HG03469 (cell line): ENCODE measurements at regions not wholly inside any gene's neighbourhood (a gene's known extent, or its start where the extent isn't known, plus 50 kb on each side); places are given as distances from the start of the nearest gene placed in this dataset.
A peak's percentile ranks its signal among the peaks of the same experiment; 100 is the strongest.
"Not testable (repeated sequence)": the region's sequence is repeated elsewhere in the genome, so short reads cannot be mapped to it uniquely, and the experiment has no call there.

Experiments used
- ATAC-seq: cut with Tn5 transposase; IDR thresholded peaks from one replicate; pipeline ENCODE4 v1.9.1; 2021; ENCODE audit warnings: mild to moderate bottlenecking, moderate library complexity, moderate number of reproducible peaks; ENCODE audit not compliant: unreplicated experiment

DNA sequence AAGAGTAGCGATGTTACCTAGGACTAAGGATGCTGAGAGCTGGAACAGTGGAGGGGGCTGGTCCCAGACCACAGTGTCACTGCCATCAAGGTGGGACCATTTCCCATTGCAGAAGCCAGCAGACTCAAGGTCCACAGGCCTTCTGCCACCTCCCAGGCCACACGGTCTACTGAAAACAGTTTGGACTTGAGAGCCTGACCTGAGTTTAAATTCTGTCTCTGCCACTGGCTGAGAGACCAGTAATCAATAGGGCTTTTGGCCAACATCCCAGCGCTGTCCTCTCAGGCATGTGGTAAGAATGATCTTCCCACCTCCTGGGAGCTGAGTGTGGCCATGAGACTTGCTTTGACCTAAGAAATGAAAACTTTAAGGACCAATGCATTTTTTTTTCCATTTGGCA lies 331.4 kb upstream of the CDH5 start:
- ATAC-seq: no peak

DNA sequence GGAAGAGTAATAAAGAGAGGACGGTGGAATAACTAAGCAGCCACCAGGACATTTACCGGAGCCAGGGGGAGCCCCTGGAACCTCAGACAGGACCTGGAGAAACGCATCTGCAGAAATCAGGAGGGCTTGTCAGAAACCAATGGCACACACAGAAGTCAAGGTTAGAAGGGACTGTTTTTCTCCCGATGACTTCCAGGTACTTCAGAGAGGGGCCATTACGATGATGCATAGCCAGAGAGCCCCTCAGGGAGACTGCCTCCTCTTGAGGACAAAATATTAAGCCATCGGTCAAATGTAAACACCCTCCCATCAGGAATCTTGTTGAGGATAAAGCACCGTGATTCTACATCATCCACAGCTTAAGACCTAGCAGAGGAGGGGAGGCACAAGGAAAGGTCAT lies 333.6 kb upstream of the CDH5 start:
- ATAC-seq: no peak

DNA sequence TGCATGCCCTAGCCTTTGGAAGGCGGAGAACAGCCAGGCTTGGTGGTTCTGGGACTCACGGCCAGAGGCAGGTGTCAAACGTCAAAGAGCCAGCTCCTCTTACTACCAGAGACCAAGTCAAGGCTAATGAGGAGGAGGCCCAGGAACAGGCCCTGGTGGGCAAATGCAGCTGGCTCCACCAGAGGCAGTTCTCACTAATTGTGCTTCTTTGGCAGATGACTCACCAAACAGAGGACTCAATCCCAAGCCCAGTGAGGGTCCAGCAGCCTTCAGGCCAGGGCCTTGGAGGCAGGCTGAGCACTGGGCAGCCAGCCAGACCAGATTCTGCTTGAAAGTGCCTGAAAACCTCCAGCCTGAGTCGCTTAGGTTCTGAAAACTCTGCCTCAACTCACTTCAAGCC lies 336.5 kb upstream of the CDH5 start:
- ATAC-seq: no peak

DNA sequence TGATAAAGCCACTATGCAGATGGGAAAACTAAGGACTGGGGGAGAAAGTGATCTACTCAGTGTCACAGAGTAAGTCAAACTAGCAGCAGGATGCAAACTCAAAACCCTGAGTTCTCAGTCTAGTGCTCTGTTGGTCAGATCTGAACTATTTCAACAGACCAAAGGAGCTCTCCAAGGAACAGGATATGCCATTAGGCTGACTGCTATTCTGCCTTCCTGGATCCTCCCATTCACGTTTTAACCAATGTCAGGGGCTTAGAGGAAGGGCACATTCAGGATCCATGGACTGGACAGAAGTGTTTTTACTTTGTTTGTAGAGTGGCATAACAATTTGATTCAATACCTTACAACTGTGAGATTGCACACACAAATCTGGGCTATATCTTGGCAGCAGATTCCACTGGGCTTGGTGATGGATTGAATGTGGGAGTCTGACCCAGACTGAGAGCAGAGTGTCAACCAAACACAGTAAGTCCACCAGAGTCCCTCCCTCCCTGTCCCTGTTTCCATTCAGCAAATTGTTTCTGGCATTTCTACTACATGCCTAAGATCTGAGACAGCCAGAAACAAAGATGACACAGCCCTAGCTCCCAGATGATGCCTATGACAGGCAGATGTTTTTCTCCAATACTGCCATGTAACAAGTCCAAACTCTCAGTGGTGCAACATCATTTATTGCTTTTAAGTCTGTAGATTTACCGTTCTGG lies 337.8 kb upstream of the CDH5 start:
- ATAC-seq: no peak

DNA sequence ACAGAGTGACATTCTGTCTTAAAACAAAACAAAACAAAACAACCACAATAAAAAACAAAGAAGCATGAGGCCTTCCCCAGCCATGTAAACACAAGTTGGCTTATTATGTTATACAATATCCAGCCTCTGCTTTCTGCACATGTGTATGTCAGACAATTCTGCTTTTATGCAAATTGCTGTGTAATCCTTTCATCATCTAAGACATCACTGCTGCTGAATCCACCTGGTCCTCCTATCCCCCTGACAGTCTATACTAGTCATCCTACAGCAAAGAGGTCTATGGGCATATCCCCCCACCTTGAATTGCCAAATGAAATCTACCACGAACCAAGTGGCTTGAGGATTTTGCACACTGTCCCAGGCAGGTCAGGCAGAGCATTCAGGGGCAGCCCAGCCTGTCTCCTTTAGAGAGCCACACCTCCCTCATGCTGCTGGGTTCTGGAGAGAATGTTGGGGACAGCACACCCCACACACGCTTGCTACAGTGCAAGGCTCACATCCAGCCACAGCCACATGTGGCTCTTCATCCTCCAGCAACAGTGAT lies 339.6 kb upstream of the CDH5 start:
- no peak for ATAC-seq

DNA sequence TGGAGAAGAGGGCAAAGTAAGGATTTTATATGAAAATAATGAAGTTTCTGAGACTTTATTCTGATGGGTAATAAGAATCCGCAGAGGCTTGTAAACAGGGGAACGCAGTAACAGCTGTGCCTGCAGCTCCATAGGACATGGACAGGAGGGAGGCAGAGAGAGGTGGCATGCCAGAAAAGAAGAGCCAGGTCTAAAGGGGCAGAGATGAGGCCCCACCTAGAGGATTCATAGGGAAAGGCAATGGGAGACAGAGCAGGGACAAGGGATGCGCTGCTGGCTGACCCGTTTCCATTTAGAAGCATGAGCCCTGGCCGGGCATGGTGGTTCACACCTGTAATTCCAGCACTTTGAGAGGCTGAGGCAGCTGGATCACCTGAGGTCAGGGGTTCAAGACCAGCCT lies 340.3 kb upstream of the CDH5 start:
- no peak for ATAC-seq

DNA sequence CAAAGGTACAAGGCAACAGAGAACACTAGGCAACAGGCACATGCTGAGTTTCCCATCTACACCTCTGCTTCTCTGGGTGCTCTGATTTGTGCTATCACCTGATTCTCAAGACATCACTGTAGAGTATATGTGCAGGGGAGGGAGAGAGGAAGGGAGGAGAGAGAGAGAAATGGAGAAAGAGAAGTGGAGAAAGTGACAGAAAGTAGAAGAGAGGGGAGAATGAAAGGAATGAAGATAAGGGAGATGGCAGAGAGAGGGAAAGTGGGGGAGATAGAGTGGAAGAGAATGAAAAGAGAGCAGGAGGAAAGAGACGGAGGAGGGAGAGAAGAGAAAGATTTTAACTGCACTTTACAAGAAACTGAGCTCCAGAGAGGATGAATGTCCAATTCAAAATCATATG lies 340.7 kb upstream of the CDH5 start:
- ATAC-seq: no peak

DNA sequence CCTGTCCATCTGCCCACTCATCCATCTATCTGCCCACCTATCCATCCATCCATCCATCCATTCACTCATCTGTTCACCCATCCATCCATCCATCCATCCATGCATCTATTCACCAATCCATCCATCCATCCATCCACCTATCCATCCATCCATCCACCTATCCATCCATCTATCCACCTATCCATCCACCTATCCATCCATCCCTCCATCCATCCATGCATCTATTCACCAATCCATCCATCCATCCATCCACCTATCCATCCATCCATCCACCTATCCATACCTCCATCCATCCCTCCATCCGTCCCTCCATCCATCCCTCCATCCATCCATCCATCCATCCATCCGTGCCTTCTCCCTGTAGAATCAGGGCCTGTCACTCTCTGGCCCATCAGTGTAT lies 341.9 kb upstream of the CDH5 start:
- not testable (repeated sequence) for ATAC-seq

DNA sequence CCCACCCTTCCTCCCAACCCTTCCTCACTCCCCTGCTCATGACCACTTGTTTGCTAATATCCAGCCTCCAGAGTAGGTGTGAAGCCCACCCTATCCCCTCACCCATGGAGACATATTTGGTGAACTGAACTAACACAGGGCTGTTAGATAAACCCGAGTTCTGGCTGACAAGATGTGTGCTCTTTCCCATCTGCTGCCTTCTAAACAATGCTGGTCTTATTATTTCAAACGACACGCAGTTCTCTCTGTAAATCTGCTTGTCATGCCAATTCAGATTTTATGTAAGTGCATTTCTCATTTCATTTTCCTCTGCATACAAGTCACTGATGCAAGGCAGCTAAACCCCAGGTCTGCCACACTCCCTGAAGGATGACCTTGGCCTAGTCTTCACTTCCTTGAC lies 343.0 kb upstream of the CDH5 start:
- ATAC-seq: no peak

DNA sequence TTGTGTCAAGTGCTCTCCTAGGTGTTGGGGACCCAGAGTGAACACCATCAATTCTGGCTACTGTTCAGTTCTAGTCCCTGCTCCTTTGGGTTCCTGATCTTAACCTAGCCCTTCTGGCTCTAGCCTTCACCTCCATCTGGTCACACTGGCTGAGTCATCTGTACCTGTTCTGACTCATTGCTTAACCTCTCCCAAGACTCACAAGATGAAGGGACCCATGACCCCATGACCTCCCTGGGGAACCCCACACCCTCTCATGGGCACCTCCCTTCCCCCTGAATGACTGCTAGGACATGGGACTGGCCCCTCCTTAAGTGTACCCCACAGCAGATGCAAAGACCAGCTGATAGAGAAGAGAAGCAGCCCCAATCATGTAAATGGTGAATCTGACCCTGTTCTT lies 345.8 kb upstream of the CDH5 start:
- peak; percentile 76 for ATAC-seq

DNA sequence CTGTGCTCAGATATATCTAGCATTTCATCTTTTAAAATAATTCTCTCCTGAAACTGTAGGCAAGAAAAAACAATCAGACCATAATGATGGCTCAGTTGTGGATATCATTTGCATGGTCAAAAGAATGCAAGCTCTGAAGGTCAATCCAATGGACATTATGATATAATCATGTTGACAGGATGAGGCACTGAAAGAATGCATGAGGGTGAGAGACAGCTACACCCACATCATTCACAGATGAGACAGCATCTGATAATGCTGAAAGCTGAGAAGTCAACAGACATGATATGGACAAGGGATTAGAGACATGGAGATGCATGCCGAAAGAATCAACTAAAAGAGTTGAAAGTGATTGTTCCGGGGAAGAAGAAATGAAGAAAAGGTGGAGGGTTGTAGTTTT lies 346.4 kb upstream of the CDH5 start:
- no peak for ATAC-seq

DNA sequence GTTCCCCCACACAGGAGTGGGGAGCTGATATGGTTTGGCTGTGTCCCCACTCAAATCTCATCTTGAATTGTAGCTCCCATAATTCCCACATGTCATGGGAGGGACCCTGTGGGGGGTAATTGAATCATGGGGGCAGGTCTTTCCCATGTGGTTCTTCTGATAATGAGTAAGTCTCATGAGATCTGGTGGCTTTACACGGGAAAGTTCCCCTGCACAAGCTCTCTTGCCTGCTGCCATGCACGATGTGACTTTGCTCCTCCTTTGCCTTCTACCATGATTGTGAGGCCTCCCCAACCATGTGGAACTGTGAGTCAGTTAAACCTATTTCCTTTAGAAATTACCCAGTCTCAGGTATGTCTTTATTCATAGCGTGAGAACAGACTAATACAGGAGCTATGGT lies 347.0 kb upstream of the CDH5 start:
- ATAC-seq: not testable (repeated sequence)

DNA sequence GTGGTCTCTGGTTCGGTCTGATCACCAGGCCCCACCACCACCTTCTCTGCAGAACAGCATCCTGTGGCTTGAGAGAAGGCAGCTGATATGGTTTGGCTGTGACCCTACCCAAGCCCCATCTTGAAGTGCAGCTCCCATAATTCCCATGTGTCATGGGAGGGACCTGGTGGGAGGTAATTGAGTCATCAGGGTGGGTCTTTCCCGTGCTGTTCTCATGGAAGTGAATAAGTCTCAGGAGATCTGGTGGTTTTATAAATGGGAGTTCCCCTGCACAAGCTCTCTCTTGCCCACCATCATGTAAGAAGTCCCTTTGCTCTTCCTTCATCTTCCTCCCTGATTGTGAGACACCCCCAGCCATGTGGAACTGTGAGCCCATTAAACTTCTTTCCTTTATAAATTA lies 352.3 kb upstream of the CDH5 start:
- no peak for ATAC-seq

DNA sequence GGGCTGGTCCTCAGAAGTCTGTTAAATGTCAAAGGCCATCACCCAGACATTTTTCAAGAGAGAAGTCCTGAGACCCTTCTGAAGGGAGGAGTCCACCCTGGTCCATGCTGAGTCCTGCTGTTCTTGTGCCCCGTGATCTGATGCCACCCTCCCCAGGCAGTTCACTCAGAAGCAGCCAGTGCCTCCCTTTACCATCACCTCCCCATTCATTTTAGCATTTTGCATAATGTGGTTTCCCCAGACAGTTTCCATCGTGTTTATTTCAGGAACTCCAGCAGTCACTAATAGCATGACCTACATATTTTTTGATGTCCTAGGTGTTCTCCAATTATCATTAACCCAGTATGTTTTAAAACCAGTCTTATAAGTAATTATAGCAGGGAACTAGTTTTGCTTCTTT lies 353.0 kb upstream of the CDH5 start:
- no peak for ATAC-seq

DNA sequence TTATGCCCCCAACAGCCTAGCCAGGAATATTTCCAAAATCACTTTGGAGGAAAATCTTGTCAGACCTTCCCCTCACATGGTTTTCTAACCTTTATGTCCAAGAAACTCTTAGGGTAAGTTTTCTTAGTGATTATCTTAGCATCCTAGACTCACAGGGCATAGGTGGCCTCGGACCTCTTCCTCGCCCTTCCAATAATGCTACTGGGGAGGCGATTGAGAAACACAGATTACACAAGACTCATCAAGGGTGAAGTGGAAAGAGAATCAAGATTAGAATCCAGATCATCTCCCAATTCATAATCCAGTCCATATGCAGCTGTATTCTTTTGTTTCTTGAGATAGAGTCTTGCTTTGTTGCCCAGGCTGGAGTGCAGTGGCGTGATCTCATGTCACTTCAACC lies 358.4 kb upstream of the CDH5 start:
- no peak for ATAC-seq

DNA sequence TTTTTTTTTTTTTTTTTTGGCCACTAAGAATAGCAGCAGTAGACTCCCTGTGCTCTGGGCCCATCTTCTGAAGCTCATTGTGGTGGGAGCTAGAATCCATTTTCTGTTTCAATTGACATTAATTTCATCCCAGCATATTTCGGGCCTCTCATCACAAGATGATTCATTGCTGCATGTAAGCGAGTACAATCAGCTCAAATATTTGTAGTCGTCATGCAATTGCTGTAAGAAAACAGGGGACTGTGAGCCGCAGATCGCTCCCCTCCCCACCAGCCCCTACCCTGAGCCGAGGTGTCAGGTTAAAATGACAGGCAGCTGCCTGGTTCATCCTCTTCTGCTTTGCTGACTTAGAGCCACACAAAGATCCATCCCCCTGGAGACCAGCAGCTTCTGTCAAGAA lies 358.8 kb upstream of the CDH5 start:
- no peak for ATAC-seq

DNA sequence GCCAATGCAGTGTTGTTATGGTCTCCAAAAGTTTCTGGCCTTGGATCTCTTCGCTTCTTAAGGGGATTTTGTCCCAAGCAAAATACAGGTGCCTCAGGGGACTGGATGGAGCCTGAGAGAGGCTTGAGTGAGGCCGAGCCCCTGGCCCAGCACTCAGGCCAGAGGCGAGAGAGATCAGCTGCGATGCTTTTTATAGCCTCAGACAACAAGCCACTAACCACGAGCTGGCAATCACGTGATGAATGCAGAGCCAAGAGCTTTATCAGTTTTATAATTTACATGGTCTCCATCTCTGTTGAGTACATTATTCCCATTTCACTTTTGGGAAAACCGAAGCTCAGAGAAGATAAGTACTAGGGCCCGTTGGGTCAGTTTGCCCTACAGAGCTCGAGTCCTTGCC lies 360.0 kb upstream of the CDH5 start:
- no peak for ATAC-seq

DNA sequence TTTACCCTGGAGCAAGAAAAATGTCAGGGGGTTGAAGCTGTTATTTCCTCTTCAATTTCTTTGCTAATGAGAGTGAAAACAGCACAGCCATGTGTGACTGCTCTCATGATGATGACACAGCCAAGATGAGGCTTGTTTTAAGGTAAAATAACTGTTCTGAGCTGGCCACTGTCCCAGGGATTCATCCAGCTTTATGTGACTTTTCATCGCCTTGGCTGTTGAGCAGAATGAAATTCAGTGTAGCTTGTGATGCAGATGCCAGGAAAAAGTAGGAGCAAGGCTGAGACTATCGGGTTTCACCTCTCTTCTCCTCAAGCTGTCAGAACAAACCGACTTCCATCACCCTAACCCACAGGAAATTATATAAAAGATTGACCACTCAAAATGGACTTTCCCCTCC lies 361.8 kb upstream of the CDH5 start:
- no peak for ATAC-seq

DNA sequence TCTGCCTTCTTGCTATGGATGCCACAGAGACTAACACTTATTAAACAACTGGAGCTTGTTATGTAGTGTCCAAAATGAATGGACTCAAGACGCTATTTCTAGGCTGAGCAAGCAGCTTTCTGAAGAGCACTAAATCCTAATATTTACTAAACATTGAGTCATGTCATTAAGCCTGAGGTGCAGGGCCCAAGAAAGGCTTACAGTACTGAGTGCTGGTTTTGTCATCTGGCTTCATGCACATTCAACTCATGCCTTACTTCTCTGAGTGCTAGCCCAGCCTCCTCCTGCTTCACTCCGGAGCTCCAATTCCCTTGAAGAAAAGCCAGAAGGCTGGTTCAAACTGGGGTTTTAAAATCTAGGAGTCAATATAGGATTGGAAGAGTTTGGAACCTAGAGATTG lies 363.3 kb upstream of the CDH5 start:
- ATAC-seq: no peak

DNA sequence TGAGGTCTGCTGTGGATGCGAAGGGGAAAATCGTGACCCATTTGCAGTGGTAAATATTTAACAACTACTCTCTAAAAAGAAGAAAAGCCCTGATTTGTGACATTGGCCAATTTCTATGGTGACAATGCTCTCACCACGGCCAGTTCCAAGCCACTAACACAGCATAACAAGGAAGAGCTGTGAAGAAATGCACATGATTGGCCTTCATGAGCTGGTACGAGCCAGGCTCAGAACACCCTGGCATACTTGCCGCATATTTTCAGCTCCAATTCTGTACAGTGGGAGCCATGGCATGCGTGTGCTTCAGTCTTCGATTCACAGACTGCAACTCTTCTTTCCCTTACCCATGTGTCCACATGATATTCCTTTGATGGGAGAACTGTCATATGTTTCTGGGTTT lies 363.9 kb upstream of the CDH5 start:
- ATAC-seq: no peak

DNA sequence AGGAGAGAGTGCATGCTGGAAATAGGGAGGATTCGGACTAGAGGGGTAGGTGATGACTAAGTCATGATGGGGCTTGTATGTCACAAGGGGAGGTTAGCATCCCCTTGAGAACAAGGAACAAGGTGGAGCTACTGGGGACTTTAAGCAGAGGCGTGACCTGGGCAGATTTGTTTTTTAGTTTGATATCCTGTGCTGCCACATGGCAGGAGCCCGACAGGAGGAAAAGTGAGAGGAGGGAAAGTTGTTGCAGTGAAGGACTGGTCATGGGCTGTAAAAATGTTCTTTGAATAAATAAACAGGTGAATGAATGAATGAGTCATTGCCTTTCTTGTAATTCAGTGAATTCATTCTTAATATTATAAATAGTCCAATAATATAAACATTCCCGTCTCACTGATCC lies 365.1 kb upstream of the CDH5 start:
- ATAC-seq: no peak

DNA sequence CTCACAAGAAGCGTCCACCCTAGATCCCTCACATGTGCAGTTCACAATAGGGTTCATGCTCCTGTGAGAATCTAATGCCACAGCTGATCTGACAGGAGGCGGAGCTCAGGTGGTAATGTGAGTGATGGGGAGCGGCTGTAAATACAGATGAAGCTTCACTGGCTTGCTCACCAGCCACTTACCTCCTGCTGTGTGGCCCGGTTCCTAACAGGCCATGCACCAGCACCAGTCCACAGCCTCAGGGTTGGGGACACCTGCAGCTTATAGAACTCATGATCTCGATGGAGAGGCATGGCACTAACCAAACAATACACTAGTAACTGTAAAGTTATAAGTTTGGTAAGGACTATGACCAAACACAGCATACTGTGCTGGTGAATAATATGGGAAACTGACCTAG lies 368.0 kb upstream of the CDH5 start:
- ATAC-seq: no peak

DNA sequence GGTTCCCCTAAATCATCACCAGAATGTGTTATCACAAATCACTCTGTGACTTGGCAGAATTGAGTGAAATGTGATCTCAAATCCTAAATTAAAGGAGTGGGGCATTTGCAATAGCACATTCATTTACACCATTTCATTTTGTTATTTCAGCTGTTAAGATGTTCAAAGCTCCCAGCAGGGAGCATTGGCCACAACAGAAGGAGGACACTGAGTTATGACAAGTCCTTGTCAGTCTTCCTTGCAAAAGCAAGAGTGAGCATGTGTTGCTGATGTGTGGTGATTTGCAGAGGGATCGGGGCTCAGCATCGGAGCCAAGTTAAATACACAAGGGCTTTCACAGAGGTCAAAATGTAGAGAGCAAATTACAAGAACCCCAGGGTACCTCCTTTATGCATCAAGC lies 372.2 kb upstream of the CDH5 start:
- ATAC-seq: no peak
